Upper lobe of left lung (tissue), 6 donors: ENCODE measurements at regions not wholly inside any gene's neighbourhood (a gene's known extent, or its start where the extent isn't known, plus 50 kb on each side); places are given as distances from the start of the nearest gene placed in this dataset.
"Not testable (repeated sequence)": the region's sequence is repeated elsewhere in the genome, so short reads cannot be mapped to it uniquely, and the experiment has no call there.

Experiments
- ATAC-seq, 2 donors: fragments of 200-7000 bp; cut with Tn5 transposase; one replicate each; pipeline ENCODE4 v1.9.1; 2022; ENCODE audit warnings: mild to moderate bottlenecking in 2 of 2, moderate library complexity in 2 of 2; ENCODE audit not compliant: low FRiP score in 2 of 2
- DNase-seq, 2 donors: peaks; one replicate each; pipeline ENCODE4 v3.0.0-alpha.2; 2019 to 2020
- H3K27ac ChIP-seq, 4 donors: fragments of 200-600 bp; sonication (generic); one replicate each; pipeline ENCODE4 v1.5.1; 2016 to 2019
- H3K27me3 ChIP-seq, 4 donors: fragments of 200-600 bp; sonication (generic); one replicate each; pipeline ENCODE4 v1.5.1; 2017 to 2019
- H3K36me3 ChIP-seq, 4 donors: fragments of 200-600 bp; sonication (generic); one replicate each; pipeline ENCODE4 v1.5.1; 2016 to 2019
- H3K4me1 ChIP-seq, 4 donors: fragments of 200-600 bp; sonication (generic); one replicate each; pipeline ENCODE4 v1.5.1; 2018 to 2019
- H3K4me3 ChIP-seq, 4 donors: fragments of 200-600 bp; sonication (generic); one replicate each; pipeline ENCODE4 v1.5.1; 2017 to 2019; ENCODE audit warnings: mild to moderate bottlenecking in 2 of 4, moderate library complexity in 1 of 4
- H3K9me3 ChIP-seq, 4 donors: fragments of 200-600 bp; sonication (generic); one replicate each; pipeline ENCODE4 v1.5.1; 2018 to 2019
- EP300 ChIP-seq, 4 donors: sonication (generic); formaldehyde crosslinking; IDR thresholded peaks; one replicate each; pipeline ENCODE4 v1.5.1; 2017; ENCODE audit warnings: antibody characterized with exemption in 4 of 4, control low read depth in 2 of 4
- POLR2A ChIP-seq, 4 donors: fragments of 450-650 bp; IDR thresholded peaks; one replicate each; pipeline ENCODE4 v1.5.1; 2016 to 2017; ENCODE audit warnings: antibody characterized with exemption in 4 of 4, mild to moderate bottlenecking in 2 of 4
- POLR2AphosphoS5 ChIP-seq, 2 donors: sonication (generic); formaldehyde crosslinking; IDR thresholded peaks; one replicate each; pipeline ENCODE4 v1.5.1; 2017; ENCODE audit warnings: antibody characterized with exemption in 2 of 2
- WGBS, 2 donors: methylation state at CpG; one replicate each; pipeline ENCODE4 v1.1.5; 2017 to 2018; 5-methylcytosine and 5-hydroxymethylcytosine counted together
- TF ChIP-seq, protein P1 (sequence below), 6 experiments: fragments of 450-650 bp in 4 of 6; fragments of 200-600 bp in 2 of 6; sonication (generic) in 2 of 6; IDR thresholded peaks; one replicate each; pipeline ENCODE4 v1.5.1; 2016 to 2019; ENCODE audit warnings: antibody characterized with exemption in 6 of 6
- donor health status: DM: no; HTN: no; CAD: no; lungs with moderate emphysema.
- donor health status: DM: no; HTN: yes; CAD: no; lungs with severe emphysema.

DNA sequence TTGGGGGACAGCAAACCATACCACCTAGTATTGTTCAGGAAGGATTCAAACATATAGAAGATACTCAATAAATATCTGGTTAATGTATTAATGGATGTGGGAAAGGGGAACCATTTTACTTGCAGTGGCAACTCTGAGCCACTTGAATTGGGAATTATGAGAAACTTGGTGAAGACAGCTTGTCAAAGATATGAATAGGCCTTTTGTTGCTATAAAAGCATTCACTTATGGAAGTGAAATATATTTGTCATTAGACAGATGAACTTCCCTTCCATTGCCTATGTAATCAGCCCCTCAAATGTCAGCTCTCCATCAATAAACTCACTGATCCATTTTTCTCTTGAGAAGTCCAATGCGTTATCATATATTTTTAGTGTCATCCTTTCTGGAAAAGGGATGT, 56.1 kb downstream of the GPR85 start:
- Histone ChIP-seq H3K36me3 (no peaks in the 10 kb centered on the region), H3K4me3 (no peak overlapping the region), H3K9me3 (no peaks in the 10 kb centered on the region), H3K27ac (no peak overlapping the region), H3K4me1 (no peaks in the 10 kb centered on the region), H3K27me3 (no peaks in the 10 kb centered on the region)
- 84 to 96% methylated on average over 1 of the region's 1 CpG for WGBS, 2 donors
- ATAC-seq (no peak), DNase-seq (no peak)
- TF ChIP-seq POLR2AphosphoS5 (IDR thresholded peaks at IDR 0.05) (no peak), EP300 (IDR thresholded peaks at IDR 0.05) (no peak), POLR2A (IDR thresholded peaks at IDR 0.05) (no peak)
- TF ChIP-seq, protein P1, sequence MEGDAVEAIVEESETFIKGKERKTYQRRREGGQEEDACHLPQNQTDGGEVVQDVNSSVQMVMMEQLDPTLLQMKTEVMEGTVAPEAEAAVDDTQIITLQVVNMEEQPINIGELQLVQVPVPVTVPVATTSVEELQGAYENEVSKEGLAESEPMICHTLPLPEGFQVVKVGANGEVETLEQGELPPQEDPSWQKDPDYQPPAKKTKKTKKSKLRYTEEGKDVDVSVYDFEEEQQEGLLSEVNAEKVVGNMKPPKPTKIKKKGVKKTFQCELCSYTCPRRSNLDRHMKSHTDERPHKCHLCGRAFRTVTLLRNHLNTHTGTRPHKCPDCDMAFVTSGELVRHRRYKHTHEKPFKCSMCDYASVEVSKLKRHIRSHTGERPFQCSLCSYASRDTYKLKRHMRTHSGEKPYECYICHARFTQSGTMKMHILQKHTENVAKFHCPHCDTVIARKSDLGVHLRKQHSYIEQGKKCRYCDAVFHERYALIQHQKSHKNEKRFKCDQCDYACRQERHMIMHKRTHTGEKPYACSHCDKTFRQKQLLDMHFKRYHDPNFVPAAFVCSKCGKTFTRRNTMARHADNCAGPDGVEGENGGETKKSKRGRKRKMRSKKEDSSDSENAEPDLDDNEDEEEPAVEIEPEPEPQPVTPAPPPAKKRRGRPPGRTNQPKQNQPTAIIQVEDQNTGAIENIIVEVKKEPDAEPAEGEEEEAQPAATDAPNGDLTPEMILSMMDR (IDR thresholded peaks at IDR 0.05) = no peak

DNA sequence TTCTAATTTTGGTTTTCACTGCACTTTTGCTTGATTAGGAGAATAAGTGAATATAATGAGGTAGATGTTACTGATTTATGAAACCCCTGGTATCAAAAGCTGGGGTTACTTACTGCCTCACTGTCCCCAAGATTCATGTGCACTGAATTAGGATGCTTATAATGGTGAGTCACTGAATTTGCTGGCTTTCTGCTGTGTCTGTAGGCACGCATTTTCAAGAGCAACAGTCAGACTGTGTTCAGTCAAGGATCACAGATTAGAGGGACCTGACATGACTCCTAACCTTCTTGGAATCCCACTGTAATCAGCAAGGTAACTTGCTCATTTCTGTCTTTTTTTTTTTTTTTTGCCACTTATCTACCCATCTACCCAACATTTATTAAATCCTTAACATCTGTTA, 59.7 kb downstream of the GPR85 start:
- H3K4me1 ChIP-seq = no peaks in the 10 kb centered on the region
- TF ChIP-seq POLR2AphosphoS5 (IDR thresholded peaks at IDR 0.05) (no peak), POLR2A (IDR thresholded peaks at IDR 0.05) (no peak)
- H3K27me3 ChIP-seq = no peaks in the 10 kb centered on the region
- DNase-seq = no peak
- no peak for ATAC-seq
- no peaks in the 10 kb centered on the region for H3K9me3 ChIP-seq
- H3K4me3 ChIP-seq = no peak overlapping the region
- no peaks in the 10 kb centered on the region for H3K36me3 ChIP-seq
- no peak overlapping the region for H3K27ac ChIP-seq
- 47 to 53% methylated on average over 1 of the region's 1 CpG for WGBS, 2 donors

DNA sequence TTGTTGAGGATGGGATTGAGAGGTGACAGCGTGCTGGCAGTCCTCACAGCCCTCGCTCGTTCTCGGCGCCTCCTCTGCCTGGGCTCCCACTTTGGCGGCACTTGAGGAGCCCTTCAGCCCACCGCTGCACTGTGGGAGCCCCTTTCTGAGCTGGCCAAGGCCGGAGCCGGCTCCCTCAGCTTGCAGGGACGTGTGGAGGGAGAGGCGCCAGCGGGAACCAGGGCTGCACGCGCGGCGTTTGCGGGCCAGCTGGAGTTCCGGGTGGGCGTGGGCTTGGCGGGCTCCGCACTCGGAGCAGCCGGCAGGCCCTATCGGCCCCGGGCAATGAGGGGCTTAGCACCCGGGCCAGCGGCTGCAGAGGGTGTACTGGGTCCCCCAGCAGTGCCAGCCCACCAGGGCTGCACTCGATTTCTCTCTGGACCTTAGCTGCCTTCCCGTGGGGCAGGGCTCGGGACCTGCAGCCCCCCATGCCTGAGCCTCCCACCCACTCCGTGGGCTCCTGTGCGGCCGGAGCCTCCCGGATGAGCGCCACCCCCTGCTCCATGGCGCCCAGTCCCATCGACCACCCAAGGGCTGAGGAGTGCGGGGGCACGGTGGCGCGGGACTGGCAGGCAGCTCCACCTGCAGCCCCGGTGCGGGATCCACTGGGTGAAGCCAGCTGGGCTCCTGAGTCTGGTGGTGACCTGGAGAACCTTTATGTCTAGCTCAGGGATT, 69.3 kb downstream of the GPR85 start:
- not testable (repeated sequence) for H3K4me3 ChIP-seq, H3K27ac ChIP-seq, H3K27me3 ChIP-seq, ATAC-seq, H3K9me3 ChIP-seq, H3K36me3 ChIP-seq, H3K4me1 ChIP-seq
- peak in 1 of 2 donors; percentile 70 for DNase-seq
- 93 to 94% methylated on average over 7 to 31 of the region's 43 CpGs for WGBS, 2 donors

DNA sequence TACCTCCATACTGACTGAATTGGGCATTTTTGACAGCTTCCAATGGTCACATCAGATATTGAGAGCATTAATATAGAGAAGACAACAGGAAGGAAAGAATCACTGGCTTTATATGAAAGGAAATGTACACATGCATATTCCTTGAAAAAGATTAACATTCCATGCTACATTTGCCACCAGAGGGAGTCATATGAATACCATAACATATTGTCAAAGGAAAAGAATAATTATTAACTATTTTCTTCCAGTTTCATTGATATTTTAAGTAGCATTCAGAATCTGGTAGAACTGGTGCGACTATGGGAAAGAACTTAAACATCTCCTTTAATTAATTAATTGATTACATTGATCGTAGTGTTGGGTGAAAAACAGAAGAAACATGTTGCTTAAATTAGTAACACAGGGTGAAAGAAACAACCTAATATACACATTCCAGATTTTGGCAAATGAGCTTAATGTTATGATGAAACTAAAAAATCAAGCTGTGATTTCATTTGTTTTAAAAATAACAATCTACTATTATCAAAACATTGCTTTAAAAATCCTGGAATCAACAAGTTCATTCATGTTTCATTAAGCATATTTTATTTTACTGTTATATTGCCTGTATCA, 71.5 kb downstream of the GPR85 start:
- ATAC-seq (peak in 1 of 2 donors; percentile 44), DNase-seq (no peak)
- Histone ChIP-seq H3K4me3 (no peak overlapping the region), H3K36me3 (no peaks in the 10 kb centered on the region), H3K27me3 (no peaks in the 10 kb centered on the region), H3K4me1 (no peaks in the 10 kb centered on the region), H3K27ac (no peak overlapping the region), H3K9me3 (peaks cover 0 to 4% (median 0%) of the 10 kb centered on the region in 4 donors)
- no peak for TF ChIP-seq POLR2A (IDR thresholded peaks at IDR 0.05)
- TF ChIP-seq, protein P1 (IDR thresholded peaks at IDR 0.05) = peak in 4 of 6 experiments; percentile 9 to 43 (median 42)
- no peak for TF ChIP-seq EP300 (IDR thresholded peaks at IDR 0.05)
- no peak for TF ChIP-seq POLR2AphosphoS5 (IDR thresholded peaks at IDR 0.05)
- WGBS, 2 donors = 58 to 69% methylated on average over 2 of the region's 2 CpGs

DNA sequence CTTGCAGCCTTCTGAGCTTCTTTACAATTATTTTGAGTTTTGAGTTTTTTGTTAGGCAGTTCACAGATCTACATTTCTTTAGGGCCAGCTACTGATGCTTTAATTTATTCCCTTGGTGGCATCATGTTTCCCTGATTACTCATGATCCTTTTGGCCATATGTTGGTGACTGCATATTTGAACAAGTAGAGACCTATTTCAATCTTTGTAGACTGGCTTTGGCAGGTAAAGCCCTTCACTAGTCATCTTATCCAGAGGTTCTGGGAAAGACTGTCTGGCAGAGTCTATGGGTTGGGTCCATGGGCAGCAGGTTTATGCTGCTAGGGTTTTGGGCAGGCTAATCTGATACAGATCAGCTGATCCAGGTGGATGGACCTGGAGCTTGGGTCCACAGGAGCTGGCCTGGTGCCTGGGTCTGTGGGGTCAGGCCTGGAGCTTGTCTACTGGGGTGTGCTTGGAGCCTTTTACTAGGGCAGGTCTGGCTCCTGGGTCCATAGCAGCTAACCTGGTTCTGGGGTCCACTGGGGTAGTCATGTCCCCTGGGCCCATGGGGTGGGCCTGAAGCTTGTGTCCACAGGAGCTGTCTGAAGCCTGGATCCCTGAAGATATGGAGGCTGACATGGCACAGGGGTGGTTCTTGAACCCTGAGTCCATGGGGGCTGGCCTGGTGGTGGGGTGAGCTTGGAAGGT, 72.7 kb downstream of the GPR85 start:
- Histone ChIP-seq H3K27ac (no peak overlapping the region), H3K36me3 (no peaks in the 10 kb centered on the region), H3K27me3 (no peaks in the 10 kb centered on the region), H3K4me1 (no peaks in the 10 kb centered on the region), H3K9me3 (peaks cover 0 to 4% (median 0%) of the 10 kb centered on the region in 4 donors), H3K4me3 (no peak overlapping the region)
- peak in 1 of 2 donors; percentile 26 for ATAC-seq
- DNase-seq = no peak
- no peak for TF ChIP-seq POLR2AphosphoS5 (IDR thresholded peaks at IDR 0.05)
- no peak for TF ChIP-seq EP300 (IDR thresholded peaks at IDR 0.05)
- no peak for TF ChIP-seq POLR2A (IDR thresholded peaks at IDR 0.05)
- TF ChIP-seq, protein P1 (IDR thresholded peaks at IDR 0.05) = no peak

DNA sequence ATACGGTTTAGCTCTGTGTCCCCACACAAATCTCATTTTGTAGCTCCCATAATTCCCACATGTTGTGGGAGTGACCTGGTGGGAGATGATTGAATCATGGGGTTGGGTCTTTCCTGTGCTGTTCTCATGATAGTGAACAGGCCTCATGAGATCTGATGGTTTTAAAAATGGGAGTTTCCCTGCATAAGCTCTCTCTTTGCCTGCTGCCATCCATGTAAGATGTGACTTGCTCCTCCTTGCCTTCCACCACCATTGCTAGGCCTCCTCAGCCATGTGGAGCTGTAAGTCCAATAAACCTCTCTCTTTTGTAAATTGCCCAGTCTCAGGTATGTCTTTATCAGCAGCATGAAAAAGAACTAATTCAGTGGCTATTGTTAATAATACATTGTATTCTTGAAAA, 73.8 kb downstream of the GPR85 start:
- 90 to 94% methylated on average over 1 of the region's 1 CpG for WGBS, 2 donors
- not testable (repeated sequence) for ATAC-seq, H3K4me1 ChIP-seq, H3K9me3 ChIP-seq, H3K36me3 ChIP-seq, H3K27me3 ChIP-seq, H3K4me3 ChIP-seq, DNase-seq, H3K27ac ChIP-seq
